GM21576 (cell line): ENCODE measurements at regions not wholly inside any gene's neighbourhood (a gene's known extent, or its start where the extent isn't known, plus 50 kb on each side); places are given as distances from the start of the nearest gene placed in this dataset.

Experiments used
- ATAC-seq: cut with Tn5 transposase; IDR thresholded peaks from one replicate; pipeline ENCODE4 v1.9.1; 2021; ENCODE audit warnings: mild to moderate bottlenecking, moderate library complexity; ENCODE audit not compliant: unreplicated experiment

GRCh38 chr1:60156371-60156770 lies 82.8 kb upstream of the C1orf87 start:
- ATAC-seq = no peak

DNA sequence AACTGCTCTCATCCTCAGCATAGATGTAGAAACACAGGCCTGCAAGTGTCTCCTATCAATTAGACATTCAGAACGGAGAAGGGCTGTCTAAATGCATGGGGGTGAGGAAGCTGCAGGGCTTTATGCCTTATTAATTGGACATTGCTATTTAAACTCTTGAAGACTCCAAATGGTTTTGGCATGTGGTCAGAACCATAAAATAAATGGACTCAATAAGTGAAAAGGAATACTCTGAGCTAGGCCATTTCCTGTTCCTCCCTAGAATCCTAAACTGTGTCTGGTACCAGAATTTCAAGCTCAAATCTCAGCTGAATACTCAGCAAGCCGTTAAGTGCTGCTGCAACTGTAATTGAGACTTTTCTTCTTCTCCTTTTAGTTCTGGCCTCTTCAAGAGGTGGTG lies 80.4 kb upstream of the C1orf87 start:
- ATAC-seq = no peak

- ATAC-seq = no peak
These were observed 79.3 kb upstream of the C1orf87 start for GRCh38 chr1:60152891-60153290.

GRCh38 chr1:60151311-60151710 lies 77.7 kb upstream of the C1orf87 start:
- ATAC-seq = no peak

DNA sequence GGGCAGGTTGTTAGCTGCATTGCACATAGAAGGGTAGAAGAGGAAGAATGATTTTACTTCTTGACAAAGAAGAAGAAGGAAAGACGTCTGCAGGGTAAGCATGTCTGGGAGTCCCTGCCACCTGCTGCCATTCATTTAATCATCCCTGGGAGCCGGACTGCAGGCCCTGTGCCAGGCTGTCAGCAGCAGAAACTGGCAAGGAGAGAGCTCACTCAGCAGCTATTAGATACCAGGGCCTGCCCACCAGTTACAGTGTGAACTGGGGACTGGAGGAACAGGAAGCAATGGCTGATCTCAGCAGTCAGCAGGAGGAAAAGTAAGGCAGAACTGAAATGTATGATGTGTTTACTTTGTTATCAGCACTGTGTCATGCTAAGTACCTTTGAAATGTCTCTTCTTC lies 75.7 kb upstream of the C1orf87 start:
- ATAC-seq = no peak

DNA sequence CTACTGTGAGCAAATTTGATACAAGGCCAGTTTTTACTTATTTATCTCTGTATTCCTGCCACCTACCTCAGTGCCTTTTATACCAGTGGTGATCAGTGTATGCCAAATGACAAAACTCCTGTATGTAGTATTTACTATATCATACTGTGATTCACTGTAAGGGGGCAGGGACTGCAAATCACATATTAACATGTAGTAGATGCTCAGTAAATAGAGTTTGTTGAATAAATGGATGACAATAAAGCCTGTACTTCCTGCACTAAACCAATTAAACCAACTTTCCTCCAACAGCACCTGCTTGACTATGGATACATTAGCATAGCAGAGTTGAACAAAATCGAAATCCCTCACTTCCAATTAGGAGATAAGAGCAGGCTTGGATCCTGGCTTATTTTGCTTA lies 73.3 kb upstream of the C1orf87 start:
- ATAC-seq = no peak

DNA sequence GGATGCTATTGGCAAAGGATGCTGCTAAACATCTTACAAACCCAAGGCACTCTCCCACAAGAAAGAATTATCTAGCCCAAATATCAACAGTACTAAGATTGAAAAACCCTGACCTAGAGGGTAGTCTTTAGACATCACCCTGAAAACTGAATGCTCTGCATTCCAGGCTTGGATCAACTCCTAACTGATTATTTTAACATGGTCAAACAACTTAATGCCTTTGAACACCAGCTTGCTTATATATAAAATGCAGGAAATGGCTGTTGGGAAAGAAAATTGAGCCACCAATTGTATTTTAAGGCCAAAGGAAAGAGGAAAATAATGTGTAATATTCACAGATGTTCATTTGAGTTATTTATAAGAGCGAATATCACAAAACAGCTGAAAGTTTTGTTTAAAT lies 72.2 kb upstream of the C1orf87 start:
- ATAC-seq = no peak

- ATAC-seq = no peak
These were observed 68.2 kb upstream of the C1orf87 start for GRCh38 chr1:60141743-60142142.

DNA sequence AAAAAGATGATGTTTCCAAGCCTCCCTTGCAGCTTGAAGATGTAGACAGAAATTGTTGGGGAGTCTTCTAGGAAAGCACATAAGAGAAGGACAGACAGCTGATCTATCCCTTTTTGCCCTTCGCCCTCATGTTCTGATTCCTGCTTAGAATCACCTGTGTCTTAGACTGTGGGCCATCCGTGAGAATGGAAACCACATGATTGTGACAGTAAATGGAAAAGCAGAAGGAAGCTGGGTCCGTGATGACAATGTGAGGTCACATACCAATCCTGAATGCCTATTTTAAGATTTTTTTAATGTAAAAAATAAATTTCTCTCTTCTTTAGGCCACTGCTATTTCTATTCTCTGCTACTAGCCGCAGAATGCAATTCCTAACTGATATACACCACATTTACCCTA lies 67.7 kb upstream of the C1orf87 start:
- ATAC-seq = no peak

DNA sequence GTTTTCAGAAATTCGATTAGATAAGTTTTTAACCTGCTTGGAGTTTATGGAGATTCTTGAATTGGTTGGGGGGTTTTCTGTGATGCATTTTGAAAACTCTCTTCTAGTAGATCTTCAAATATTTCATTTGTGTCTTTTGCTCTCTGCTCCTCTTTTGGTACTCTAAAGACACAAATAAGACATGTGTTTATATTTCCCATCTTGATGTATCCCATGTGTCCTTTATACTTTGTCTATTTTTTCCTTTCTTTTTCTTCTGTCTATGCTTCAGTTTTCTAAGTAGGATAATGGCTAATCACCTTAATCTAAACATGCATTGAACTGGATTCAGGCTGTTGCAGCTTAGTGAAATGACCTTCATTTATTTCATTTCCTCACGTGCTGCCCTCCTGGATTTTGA lies 63.8 kb upstream of the C1orf87 start:
- ATAC-seq = no peak

DNA sequence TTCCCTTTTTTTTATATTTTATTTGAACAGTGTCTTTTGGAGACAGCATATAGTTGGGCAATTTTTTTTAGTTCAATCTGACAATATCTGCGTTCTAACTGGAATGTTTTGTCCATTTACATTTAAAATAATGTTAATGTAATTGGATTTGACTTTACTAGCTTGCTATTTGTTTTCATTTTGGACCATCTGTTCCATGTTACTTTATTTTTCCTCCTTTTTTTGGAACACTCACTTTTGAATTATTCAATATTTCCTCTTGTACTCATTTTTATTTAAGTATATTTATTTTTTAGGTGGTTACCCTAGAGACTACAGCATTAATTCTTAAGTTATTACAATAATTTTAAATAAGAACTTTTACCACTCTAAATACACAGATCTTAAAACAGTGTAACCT lies 62.8 kb upstream of the C1orf87 start:
- ATAC-seq = no peak

- no peak for ATAC-seq
These were observed 61.1 kb upstream of the C1orf87 start for GRCh38 chr1:60134716-60135115.

GRCh38 chr1:60133848-60134247 lies 60.3 kb upstream of the C1orf87 start:
- no peak for ATAC-seq

GRCh38 chr1:60133000-60133673 lies 59.6 kb upstream of the C1orf87 start:
- ATAC-seq = no peak

DNA sequence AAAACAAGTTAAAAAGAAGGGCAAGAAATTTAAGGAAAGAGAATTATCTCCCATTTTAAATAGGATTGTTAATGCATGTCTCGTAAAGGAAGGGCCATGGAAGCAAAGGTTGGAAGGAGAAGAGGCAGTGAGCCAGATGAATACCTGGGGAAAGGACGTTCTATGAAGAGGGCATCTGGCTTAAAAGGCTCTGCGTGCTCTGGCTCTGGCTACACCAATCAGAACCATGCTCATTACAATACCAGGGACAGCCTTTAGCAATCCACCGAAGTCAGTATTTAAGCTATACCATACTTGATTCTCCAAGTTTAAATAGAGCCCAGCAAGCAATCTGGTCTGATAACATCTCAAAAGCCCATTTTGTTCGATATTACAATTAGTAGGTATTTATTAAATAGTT lies 58.5 kb upstream of the C1orf87 start:
- ATAC-seq = no peak

- ATAC-seq = no peak
These were observed 57.1 kb upstream of the C1orf87 start for GRCh38 chr1:60130703-60131102.

- no peak for ATAC-seq
These were observed 56.3 kb upstream of the C1orf87 start for GRCh38 chr1:60129911-60130310.

DNA sequence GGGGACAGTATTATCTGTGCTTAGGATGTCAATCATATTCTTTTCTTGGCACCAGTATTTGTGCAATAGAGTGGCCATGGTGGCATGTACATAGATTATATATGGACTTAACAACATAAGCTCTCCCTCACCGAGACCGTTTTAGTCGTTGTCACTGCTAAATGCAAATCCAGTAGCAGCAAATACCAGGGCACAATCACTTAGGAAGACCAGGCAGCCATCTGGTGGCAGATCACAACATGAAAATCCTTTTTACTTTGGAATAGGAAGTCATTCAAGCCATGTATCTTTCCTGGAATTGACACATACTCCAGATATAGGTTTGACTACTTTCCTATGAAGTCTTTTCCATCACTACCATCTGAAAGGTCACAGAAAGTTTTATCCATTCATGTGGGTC lies 53.2 kb upstream of the C1orf87 start:
- ATAC-seq = no peak
